Loucy (cell line): ENCODE measurements at regions not wholly inside any gene's neighbourhood (a gene's known extent, or its start where the extent isn't known, plus 50 kb on each side); places are given as distances from the start of the nearest gene placed in this dataset.

ENCODE experiments used
- CTCF ChIP-seq: fragments of 200-600 bp; sonication (generic); conservative IDR thresholded peaks from 2 replicates; pipeline ENCODE4 v1.5.1; 2014; ENCODE audit warnings: mild to moderate bottlenecking, antibody characterized with exemption, low read length
- EZH2phosphoT487 ChIP-seq: fragments of 200-600 bp; IDR thresholded peaks from 2 replicates; pipeline ENCODE4 v1.6.1; 2018; ENCODE audit warnings: antibody characterized with exemption, mild to moderate bottlenecking, moderate library complexity, borderline replicate concordance

GRCh38 chr17:65430209-65430833 lies 131.1 kb downstream of the AXIN2 start:
- TF ChIP-seq CTCF, result no peak
- no peak for TF ChIP-seq EZH2phosphoT487
